ENCODE measurements at regions not wholly inside any gene's neighbourhood (a gene's known extent, or its start where the extent isn't known, plus 50 kb on each side); places are given as distances from the start of the nearest gene placed in this dataset.

- TF ChIP-seq CTCF (IDR thresholded peaks at IDR 0.05) (no peak), POLR2A (IDR thresholded peaks at IDR 0.05) (no peak)
These were observed 547.0 kb upstream of the SLITRK5 start for GRCh38 chr13:87123987-87124784.

Measured in body of pancreas (tissue), 4 donors.